Fibroblast of pulmonary artery (primary cell): ENCODE measurements at regions not wholly inside any gene's neighbourhood (a gene's known extent, or its start where the extent isn't known, plus 50 kb on each side); places are given as distances from the start of the nearest gene placed in this dataset.

Experiments
- DNase-seq: peaks from one replicate; pipeline ENCODE4 v3.0.0-alpha.2; 2010; ENCODE audit warnings: low read depth
- H3K4me3 ChIP-seq: replicated peaks from 2 replicates; pipeline ENCODE4 v1.5.1; 2011; ENCODE audit warnings: low read depth, mild to moderate bottlenecking, control low read depth, low read length, moderate library complexity
- CTCF ChIP-seq: IDR thresholded peaks from 2 replicates; pipeline ENCODE4 v1.5.1; 2011; ENCODE audit warnings: mild to moderate bottlenecking, control low read depth, low read length, inconsistent platforms; ENCODE audit errors: missing control alignments

GRCh38 chr18:28820353-28820752 lies 643.4 kb upstream of the CDH2 start:
- DNase-seq, result no peak
- no peak for TF ChIP-seq CTCF

GRCh38 chr18:28816155-28816554 lies 639.2 kb upstream of the CDH2 start:
- H3K4me3 ChIP-seq, result no peak overlapping the region
- DNase-seq, result no peak
- TF ChIP-seq CTCF, result no peak

More at GRCh38 chr18:28820353-28820752, 643.4 kb upstream of the CDH2 start:
- H3K4me3 ChIP-seq, result no peak overlapping the region

GRCh38 chr18:28814365-28814764 lies 637.4 kb upstream of the CDH2 start:
- no peak overlapping the region for H3K4me3 ChIP-seq
- no peak for TF ChIP-seq CTCF
- no peak for DNase-seq

GRCh38 chr18:28808373-28808772 lies 631.4 kb upstream of the CDH2 start:
- DNase-seq, result no peak
- TF ChIP-seq CTCF, result no peak
- no peak overlapping the region for H3K4me3 ChIP-seq

GRCh38 chr18:28805491-28805890 lies 628.6 kb upstream of the CDH2 start:
- no peak for DNase-seq
- no peak overlapping the region for H3K4me3 ChIP-seq
- TF ChIP-seq CTCF, result no peak

GRCh38 chr18:28804512-28805202 lies 627.7 kb upstream of the CDH2 start:
- TF ChIP-seq CTCF, result no peak
- DNase-seq, result no peak
- no peak overlapping the region for H3K4me3 ChIP-seq

GRCh38 chr18:28802546-28802945 lies 625.6 kb upstream of the CDH2 start:
- peak; percentile 78 for DNase-seq
- no peak overlapping the region for H3K4me3 ChIP-seq
- no peak for TF ChIP-seq CTCF
